PC-3 (cell line): ENCODE measurements at regions not wholly inside any gene's neighbourhood (a gene's known extent, or its start where the extent isn't known, plus 50 kb on each side); places are given as distances from the start of the nearest gene placed in this dataset.

Source experiments
- EZH2 ChIP-seq: fragments of 300-600 bp; sonication (generic); IDR thresholded peaks from one replicate; pipeline ENCODE4 v1.6.1; 2017; ENCODE audit warnings: antibody characterized with exemption, mild to moderate bottlenecking, low read length; ENCODE audit not compliant: unreplicated experiment
- TF ChIP-seq, protein P1 (sequence below): fragments of 300-600 bp; sonication (generic); conservative IDR thresholded peaks from 2 replicates; pipeline ENCODE4 v1.5.1; 2017; ENCODE audit warnings: antibody characterized with exemption, low read depth, mild to moderate bottlenecking, low read length

DNA sequence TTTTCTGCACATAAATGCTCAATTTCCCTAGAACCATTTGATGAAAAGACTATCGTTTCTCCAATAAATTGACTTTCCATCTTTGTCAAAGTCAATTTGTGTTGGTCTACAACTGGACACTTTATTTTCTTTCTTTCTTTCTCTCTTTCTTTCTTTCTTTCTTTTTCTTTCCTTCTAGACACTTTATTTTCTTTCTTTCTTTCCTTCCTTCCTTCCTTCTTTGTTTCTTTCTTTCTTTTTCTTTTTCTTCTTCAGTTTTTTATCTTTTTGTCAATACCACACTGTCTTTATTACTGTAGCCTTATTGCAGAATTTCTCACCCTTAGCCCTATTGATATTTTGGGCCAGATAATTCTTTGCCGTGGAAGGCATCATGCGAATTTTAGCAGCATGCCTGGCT lies 73.5 kb downstream of the FASLG start:
- TF ChIP-seq EZH2 = no peak
- TF ChIP-seq, protein P1, sequence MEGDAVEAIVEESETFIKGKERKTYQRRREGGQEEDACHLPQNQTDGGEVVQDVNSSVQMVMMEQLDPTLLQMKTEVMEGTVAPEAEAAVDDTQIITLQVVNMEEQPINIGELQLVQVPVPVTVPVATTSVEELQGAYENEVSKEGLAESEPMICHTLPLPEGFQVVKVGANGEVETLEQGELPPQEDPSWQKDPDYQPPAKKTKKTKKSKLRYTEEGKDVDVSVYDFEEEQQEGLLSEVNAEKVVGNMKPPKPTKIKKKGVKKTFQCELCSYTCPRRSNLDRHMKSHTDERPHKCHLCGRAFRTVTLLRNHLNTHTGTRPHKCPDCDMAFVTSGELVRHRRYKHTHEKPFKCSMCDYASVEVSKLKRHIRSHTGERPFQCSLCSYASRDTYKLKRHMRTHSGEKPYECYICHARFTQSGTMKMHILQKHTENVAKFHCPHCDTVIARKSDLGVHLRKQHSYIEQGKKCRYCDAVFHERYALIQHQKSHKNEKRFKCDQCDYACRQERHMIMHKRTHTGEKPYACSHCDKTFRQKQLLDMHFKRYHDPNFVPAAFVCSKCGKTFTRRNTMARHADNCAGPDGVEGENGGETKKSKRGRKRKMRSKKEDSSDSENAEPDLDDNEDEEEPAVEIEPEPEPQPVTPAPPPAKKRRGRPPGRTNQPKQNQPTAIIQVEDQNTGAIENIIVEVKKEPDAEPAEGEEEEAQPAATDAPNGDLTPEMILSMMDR = no peak
